ENCODE measurements at regions not wholly inside any gene's neighbourhood (a gene's known extent, or its start where the extent isn't known, plus 50 kb on each side); places are given as distances from the start of the nearest gene placed in this dataset.

- H3K36me3 ChIP-seq (ENCODE audit: control insufficient read depth, insufficient read depth, low read length), result no peaks in the 10 kb centered on the region
- Mint-ChIP-seq H3K27me3 (no peaks in the 10 kb centered on the region), H3K9me3 (peaks cover 0 to 16% (median 7%) of the 10 kb centered on the region in 7 donors), H3K4me3 (no peak overlapping the region), H3K4me1 (no peaks in the 10 kb centered on the region), H3K27ac (no peak overlapping the region), H3K36me3 (no peaks in the 10 kb centered on the region)
- H3K9me3 ChIP-seq (ENCODE audit: control insufficient read depth in 2 of 2, low read length in 2 of 2), result no peaks in the 10 kb centered on the region
- H3K27ac ChIP-seq (ENCODE audit: insufficient read depth, low read length, poor library complexity, severe bottlenecking), result no peak overlapping the region
- no peaks in the 10 kb centered on the region for H3K27me3 ChIP-seq (ENCODE audit: control insufficient read depth, insufficient read depth, low read length)
- ATAC-seq (ENCODE audit: low read depth in 2 of 2) (no peak), DNase-seq (no peak)
- H3K4me1 ChIP-seq (ENCODE audit: control insufficient read depth, insufficient read depth, low read length, poor library complexity, severe bottlenecking), result no peaks in the 10 kb centered on the region
- no peak overlapping the region for H3K4me3 ChIP-seq (ENCODE audit: low read depth, low read length)
Measured at GRCh38 chr16:6274351-6274750, 1058.3 kb upstream of the RBFOX1 start.

DNA sequence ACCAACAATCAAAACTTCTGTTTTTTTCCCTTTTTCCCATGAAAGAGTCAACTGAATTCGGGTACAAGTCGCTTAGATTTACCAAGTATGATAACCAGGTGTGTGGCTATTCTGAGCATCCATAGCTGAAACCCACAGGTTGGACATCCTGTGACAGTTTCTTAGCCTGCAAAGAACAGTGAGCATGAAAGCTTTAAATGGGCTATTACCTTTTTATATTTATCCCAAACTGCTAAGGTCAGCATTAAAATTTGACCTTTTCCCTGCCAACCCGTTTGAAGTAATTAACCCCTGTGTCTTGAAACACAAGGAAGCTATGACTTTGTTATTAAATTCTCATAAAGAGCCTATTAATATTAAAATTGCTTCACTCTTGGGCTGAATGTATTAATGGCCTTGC is 1065.0 kb upstream of the RBFOX1 start:
- no peak overlapping the region for H3K4me3 ChIP-seq (ENCODE audit: low read depth, low read length)
- ATAC-seq (ENCODE audit: low read depth in 2 of 2), result no peak
- H3K27me3 Mint-ChIP-seq, result no peaks in the 10 kb centered on the region
- DNase-seq, result no peak
- no peaks in the 10 kb centered on the region for H3K4me1 Mint-ChIP-seq
- no peak overlapping the region for H3K27ac Mint-ChIP-seq
- no peaks in the 10 kb centered on the region for H3K4me1 ChIP-seq (ENCODE audit: control insufficient read depth, insufficient read depth, low read length, poor library complexity, severe bottlenecking)
- H3K36me3 ChIP-seq (ENCODE audit: control insufficient read depth, insufficient read depth, low read length), result no peaks in the 10 kb centered on the region
- peaks cover 0 to 27% (median 12%) of the 10 kb centered on the region in 7 donors for H3K9me3 Mint-ChIP-seq
- H3K9me3 ChIP-seq (ENCODE audit: control insufficient read depth in 2 of 2, low read length in 2 of 2), result no peaks in the 10 kb centered on the region
- H3K27me3 ChIP-seq (ENCODE audit: control insufficient read depth, insufficient read depth, low read length), result no peaks in the 10 kb centered on the region
- H3K4me3 Mint-ChIP-seq, result no peak overlapping the region
- no peak overlapping the region for H3K27ac ChIP-seq (ENCODE audit: insufficient read depth, low read length, poor library complexity, severe bottlenecking)
- no peaks in the 10 kb centered on the region for H3K36me3 Mint-ChIP-seq

DNA sequence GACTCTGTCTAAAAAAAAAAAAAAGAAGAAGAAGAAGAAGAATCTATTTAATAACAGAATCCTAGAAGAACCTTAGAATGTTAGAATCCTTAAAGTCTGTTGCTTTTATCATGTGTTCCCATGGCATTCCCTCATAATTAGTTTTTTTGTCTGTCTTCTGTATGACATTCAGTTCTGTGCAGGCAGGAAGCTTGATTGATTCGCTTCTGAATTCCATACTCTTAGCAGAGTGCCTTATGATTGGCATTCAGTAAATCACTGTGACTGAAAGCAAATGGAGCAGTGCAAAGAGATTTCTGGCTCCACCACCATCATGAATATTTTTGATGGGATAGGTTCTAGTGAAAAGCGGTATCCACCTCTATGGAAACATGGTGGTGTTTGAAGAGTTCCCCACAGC is 1065.9 kb upstream of the RBFOX1 start:
- no peak for DNase-seq
- Mint-ChIP-seq H3K9me3 (peaks cover 0 to 29% (median 14%) of the 10 kb centered on the region in 7 donors), H3K27ac (no peak overlapping the region), H3K4me1 (no peaks in the 10 kb centered on the region), H3K27me3 (no peaks in the 10 kb centered on the region), H3K36me3 (no peaks in the 10 kb centered on the region), H3K4me3 (no peak overlapping the region)
- no peaks in the 10 kb centered on the region for H3K4me1 ChIP-seq (ENCODE audit: control insufficient read depth, insufficient read depth, low read length, poor library complexity, severe bottlenecking)
- no peaks in the 10 kb centered on the region for H3K36me3 ChIP-seq (ENCODE audit: control insufficient read depth, insufficient read depth, low read length)
- H3K4me3 ChIP-seq (ENCODE audit: low read depth, low read length), result no peak overlapping the region
- no peak for ATAC-seq (ENCODE audit: low read depth in 2 of 2)
- no peak overlapping the region for H3K27ac ChIP-seq (ENCODE audit: insufficient read depth, low read length, poor library complexity, severe bottlenecking)
- no peaks in the 10 kb centered on the region for H3K27me3 ChIP-seq (ENCODE audit: control insufficient read depth, insufficient read depth, low read length)
- H3K9me3 ChIP-seq (ENCODE audit: control insufficient read depth in 2 of 2, low read length in 2 of 2), result no peaks in the 10 kb centered on the region

DNA sequence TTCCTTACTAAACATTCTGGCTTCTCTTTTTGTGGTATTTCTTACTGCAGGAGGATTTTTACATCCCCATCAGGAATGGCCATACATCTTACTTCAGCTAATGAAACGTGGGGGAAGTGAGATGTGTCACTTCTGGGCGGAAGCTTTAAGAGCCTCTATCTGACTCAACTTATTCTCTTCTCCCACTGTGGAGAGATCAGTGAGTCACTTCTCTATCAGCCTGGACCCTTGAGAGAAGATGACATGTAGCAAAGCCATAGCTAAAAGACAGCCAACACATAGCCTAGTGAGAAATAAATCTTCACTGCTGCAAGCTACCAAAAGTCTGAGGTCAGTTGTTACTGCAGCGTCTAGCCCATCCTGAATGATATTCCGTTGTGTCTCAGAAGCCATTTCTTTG is 1066.7 kb upstream of the RBFOX1 start:
- ATAC-seq (ENCODE audit: low read depth in 2 of 2), result no peak

GRCh38 chr16:6258056-6258455 is 1074.6 kb upstream of the RBFOX1 start:
- Mint-ChIP-seq H3K27me3 (no peaks in the 10 kb centered on the region), H3K27ac (no peak overlapping the region), H3K36me3 (no peaks in the 10 kb centered on the region), H3K4me3 (no peak overlapping the region), H3K9me3 (peaks cover 4 to 18% (median 13%) of the 10 kb centered on the region in 7 donors), H3K4me1 (no peaks in the 10 kb centered on the region)
- no peak overlapping the region for H3K27ac ChIP-seq (ENCODE audit: insufficient read depth, low read length, poor library complexity, severe bottlenecking)
- H3K4me1 ChIP-seq (ENCODE audit: control insufficient read depth, insufficient read depth, low read length, poor library complexity, severe bottlenecking), result no peaks in the 10 kb centered on the region
- no peak for DNase-seq
- no peak for ATAC-seq (ENCODE audit: low read depth in 2 of 2)
- H3K36me3 ChIP-seq (ENCODE audit: control insufficient read depth, insufficient read depth, low read length), result no peaks in the 10 kb centered on the region
- H3K9me3 ChIP-seq (ENCODE audit: control insufficient read depth in 2 of 2, low read length in 2 of 2), result peaks cover 0 to 4% of the 10 kb centered on the region in 2 experiments
- no peak overlapping the region for H3K4me3 ChIP-seq (ENCODE audit: low read depth, low read length)
- H3K27me3 ChIP-seq (ENCODE audit: control insufficient read depth, insufficient read depth, low read length), result no peaks in the 10 kb centered on the region

More for the DNA sequence above, 1066.7 kb upstream of the RBFOX1 start:
- Histone ChIP-seq H3K27ac (ENCODE audit: insufficient read depth, low read length, poor library complexity, severe bottlenecking) (no peak overlapping the region), H3K4me3 (ENCODE audit: low read depth, low read length) (no peak overlapping the region), H3K27me3 (ENCODE audit: control insufficient read depth, insufficient read depth, low read length) (no peaks in the 10 kb centered on the region), H3K36me3 (ENCODE audit: control insufficient read depth, insufficient read depth, low read length) (no peaks in the 10 kb centered on the region), H3K9me3 (ENCODE audit: control insufficient read depth in 2 of 2, low read length in 2 of 2) (no peaks in the 10 kb centered on the region), H3K4me1 (ENCODE audit: control insufficient read depth, insufficient read depth, low read length, poor library complexity, severe bottlenecking) (no peaks in the 10 kb centered on the region)
- Mint-ChIP-seq H3K36me3 (no peaks in the 10 kb centered on the region), H3K4me3 (no peak overlapping the region), H3K4me1 (no peaks in the 10 kb centered on the region), H3K27me3 (no peaks in the 10 kb centered on the region), H3K9me3 (peaks cover 0 to 29% (median 13%) of the 10 kb centered on the region in 7 donors), H3K27ac (no peak overlapping the region)
- no peak for DNase-seq

- H3K4me1 Mint-ChIP-seq, result no peaks in the 10 kb centered on the region
- H3K27me3 Mint-ChIP-seq, result no peaks in the 10 kb centered on the region
- Histone ChIP-seq H3K4me3 (ENCODE audit: low read depth, low read length) (no peak overlapping the region), H3K4me1 (ENCODE audit: control insufficient read depth, insufficient read depth, low read length, poor library complexity, severe bottlenecking) (no peaks in the 10 kb centered on the region), H3K9me3 (ENCODE audit: control insufficient read depth in 2 of 2, low read length in 2 of 2) (peaks cover 0 to 4% of the 10 kb centered on the region in 2 experiments), H3K27me3 (ENCODE audit: control insufficient read depth, insufficient read depth, low read length) (no peaks in the 10 kb centered on the region), H3K36me3 (ENCODE audit: control insufficient read depth, insufficient read depth, low read length) (no peaks in the 10 kb centered on the region), H3K27ac (ENCODE audit: insufficient read depth, low read length, poor library complexity, severe bottlenecking) (no peak overlapping the region)
- no peak overlapping the region for H3K4me3 Mint-ChIP-seq
- H3K9me3 Mint-ChIP-seq, result peaks cover 2 to 12% (median 7%) of the 10 kb centered on the region in 7 donors
- ATAC-seq (ENCODE audit: low read depth in 2 of 2), result no peak
- no peaks in the 10 kb centered on the region for H3K36me3 Mint-ChIP-seq
- H3K27ac Mint-ChIP-seq, result no peak overlapping the region
- DNase-seq, result no peak
Measured at GRCh38 chr16:6252541-6252940, 1080.1 kb upstream of the RBFOX1 start.

DNA sequence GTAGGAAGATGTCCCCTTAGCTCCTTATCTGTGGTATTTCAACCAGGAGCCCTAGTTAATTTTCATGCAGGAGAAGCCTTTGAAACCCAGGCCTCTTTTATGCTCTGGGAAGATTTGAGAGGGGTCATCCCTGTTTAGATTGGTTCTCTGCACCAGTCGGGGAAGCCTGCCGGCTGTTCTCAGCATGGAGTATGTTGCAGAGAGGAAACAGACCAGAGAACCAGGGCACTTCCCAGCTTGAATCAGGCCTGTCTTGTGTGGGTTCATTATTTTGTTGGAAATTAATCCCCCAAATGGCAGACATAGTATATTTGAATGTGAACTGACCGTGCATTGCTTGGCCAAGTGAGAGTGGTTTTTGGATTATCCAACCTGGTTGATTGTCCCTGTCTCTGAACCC is 1082.1 kb upstream of the RBFOX1 start:
- Mint-ChIP-seq H3K4me1 (no peaks in the 10 kb centered on the region), H3K36me3 (no peaks in the 10 kb centered on the region), H3K9me3 (peaks cover 0 to 12% (median 5%) of the 10 kb centered on the region in 7 donors), H3K27me3 (no peaks in the 10 kb centered on the region), H3K27ac (no peak overlapping the region), H3K4me3 (no peak overlapping the region)
- DNase-seq (no peak), ATAC-seq (ENCODE audit: low read depth in 2 of 2) (no peak)
- H3K27me3 ChIP-seq (ENCODE audit: control insufficient read depth, insufficient read depth, low read length), result no peaks in the 10 kb centered on the region
- no peak overlapping the region for H3K4me3 ChIP-seq (ENCODE audit: low read depth, low read length)
- H3K4me1 ChIP-seq (ENCODE audit: control insufficient read depth, insufficient read depth, low read length, poor library complexity, severe bottlenecking), result no peaks in the 10 kb centered on the region
- H3K36me3 ChIP-seq (ENCODE audit: control insufficient read depth, insufficient read depth, low read length), result no peaks in the 10 kb centered on the region
- no peaks in the 10 kb centered on the region for H3K9me3 ChIP-seq (ENCODE audit: control insufficient read depth in 2 of 2, low read length in 2 of 2)
- no peak overlapping the region for H3K27ac ChIP-seq (ENCODE audit: insufficient read depth, low read length, poor library complexity, severe bottlenecking)

DNA sequence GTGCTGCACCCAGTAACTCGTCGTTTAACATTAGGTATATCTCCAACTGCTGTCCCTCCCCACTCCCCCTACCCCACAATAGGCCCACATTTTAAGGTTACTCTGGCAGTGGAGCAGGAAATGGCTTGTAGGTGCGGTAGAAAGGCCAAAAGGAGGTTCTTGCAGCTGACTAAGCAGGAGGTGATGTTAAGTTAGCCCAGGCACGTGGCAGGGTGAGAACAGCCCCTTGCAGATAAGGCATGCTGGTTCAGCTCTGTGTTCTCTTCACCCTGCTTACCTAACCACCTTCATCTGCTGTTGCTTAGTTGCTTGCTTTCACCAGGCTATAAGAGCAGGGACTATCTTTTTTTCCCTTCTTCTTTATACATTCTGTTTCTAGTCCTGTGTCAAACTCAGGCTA is 1082.8 kb upstream of the RBFOX1 start:
- Histone ChIP-seq H3K4me3 (ENCODE audit: low read depth, low read length) (no peak overlapping the region), H3K27me3 (ENCODE audit: control insufficient read depth, insufficient read depth, low read length) (no peaks in the 10 kb centered on the region), H3K27ac (ENCODE audit: insufficient read depth, low read length, poor library complexity, severe bottlenecking) (no peak overlapping the region), H3K4me1 (ENCODE audit: control insufficient read depth, insufficient read depth, low read length, poor library complexity, severe bottlenecking) (no peaks in the 10 kb centered on the region), H3K36me3 (ENCODE audit: control insufficient read depth, insufficient read depth, low read length) (no peaks in the 10 kb centered on the region), H3K9me3 (ENCODE audit: control insufficient read depth in 2 of 2, low read length in 2 of 2) (no peaks in the 10 kb centered on the region)
- DNase-seq (no peak), ATAC-seq (ENCODE audit: low read depth in 2 of 2) (no peak)
- H3K9me3 Mint-ChIP-seq, result peaks cover 0 to 11% (median 5%) of the 10 kb centered on the region in 7 donors
- H3K27me3 Mint-ChIP-seq, result no peaks in the 10 kb centered on the region
- no peak overlapping the region for H3K27ac Mint-ChIP-seq
- H3K4me3 Mint-ChIP-seq, result no peak overlapping the region
- no peaks in the 10 kb centered on the region for H3K36me3 Mint-ChIP-seq
- no peaks in the 10 kb centered on the region for H3K4me1 Mint-ChIP-seq
